ENCODE measurements at regions not wholly inside any gene's neighbourhood (a gene's known extent, or its start where the extent isn't known, plus 50 kb on each side); places are given as distances from the start of the nearest gene placed in this dataset.

- no peak for DNase-seq (ENCODE audit: extremely low spot score)
- CTCF ChIA-PET = no interaction called here
- no peak for TF ChIP-seq CTCF (IDR thresholded peaks at IDR 0.05; ENCODE audit: control extremely low read depth, extremely low read depth, low read depth, missing control alignments)
- POLR2A ChIA-PET = no interaction called here
Measured at GRCh38 chr5:124229352-124229751, 517.1 kb downstream of the ZNF608 start.

GRCh38 chr5:124227914-124228313, 518.5 kb downstream of the ZNF608 start:
- POLR2A ChIA-PET = no interaction called here
- no peak for DNase-seq (ENCODE audit: extremely low spot score)
- CTCF ChIA-PET = no interaction called here
- TF ChIP-seq CTCF (IDR thresholded peaks at IDR 0.05; ENCODE audit: control extremely low read depth, extremely low read depth, low read depth, missing control alignments) = no peak

- no peak for DNase-seq (ENCODE audit: extremely low spot score)
- POLR2A ChIA-PET = no interaction called here
- CTCF ChIA-PET = no interaction called here
- no peak for TF ChIP-seq CTCF (IDR thresholded peaks at IDR 0.05; ENCODE audit: control extremely low read depth, extremely low read depth, low read depth, missing control alignments)
Measured at GRCh38 chr5:124220418-124220817, 526.0 kb downstream of the ZNF608 start.

GRCh38 chr5:124212934-124213333, 533.5 kb downstream of the ZNF608 start:
- ChIA-PET CTCF (no interaction called here), POLR2A (no interaction called here)
- TF ChIP-seq CTCF (IDR thresholded peaks at IDR 0.05; ENCODE audit: control extremely low read depth, extremely low read depth, low read depth, missing control alignments) = no peak
- no peak for DNase-seq (ENCODE audit: extremely low spot score)

DNA sequence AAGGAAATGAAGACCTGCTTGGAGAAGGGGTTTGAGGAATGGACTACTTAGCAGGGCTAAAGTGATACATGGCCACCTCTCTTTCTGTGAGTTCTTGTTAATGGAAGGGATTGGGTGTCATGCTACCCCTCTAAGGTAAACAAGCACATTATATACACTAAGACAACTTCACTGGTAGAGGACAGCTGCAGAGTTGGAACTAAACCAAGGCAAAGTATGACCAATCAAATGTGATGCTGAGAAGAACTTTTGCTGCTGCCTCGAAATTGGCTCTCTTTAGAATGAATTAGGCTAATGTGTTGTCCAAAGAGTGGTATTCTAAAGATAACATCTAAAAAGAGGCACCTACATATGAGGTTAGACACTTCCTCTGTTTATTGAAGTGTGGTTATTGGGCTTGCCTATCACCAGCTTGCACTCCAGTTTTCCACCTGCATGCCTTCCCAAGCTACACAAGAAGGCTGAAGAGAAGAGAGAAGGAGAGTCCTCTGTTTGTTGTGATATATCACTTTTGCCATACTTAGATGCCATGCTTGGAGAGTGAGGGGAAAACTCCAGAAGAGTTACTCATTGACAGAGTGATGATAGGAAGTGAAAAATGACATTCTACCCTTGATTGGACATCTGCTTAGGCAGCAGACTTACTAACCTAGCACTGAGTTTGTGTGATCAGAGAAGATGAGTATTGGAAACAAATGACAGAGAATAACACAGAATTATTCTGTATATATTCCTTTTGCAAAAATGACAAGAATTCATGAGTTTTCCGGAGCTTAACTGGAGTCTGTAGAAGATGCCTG, 536.1 kb downstream of the ZNF608 start:
- ChIA-PET POLR2A (no interaction called here), CTCF (interaction anchor here (1.2 kb wide), 1 partner anchor 34 kb away, joined by 3 read pairs; no protein-coding TSS in a partner anchor)
- no peak for DNase-seq (ENCODE audit: extremely low spot score)
- TF ChIP-seq CTCF (IDR thresholded peaks at IDR 0.05; ENCODE audit: control extremely low read depth, extremely low read depth, low read depth, missing control alignments) = no peak

DNA sequence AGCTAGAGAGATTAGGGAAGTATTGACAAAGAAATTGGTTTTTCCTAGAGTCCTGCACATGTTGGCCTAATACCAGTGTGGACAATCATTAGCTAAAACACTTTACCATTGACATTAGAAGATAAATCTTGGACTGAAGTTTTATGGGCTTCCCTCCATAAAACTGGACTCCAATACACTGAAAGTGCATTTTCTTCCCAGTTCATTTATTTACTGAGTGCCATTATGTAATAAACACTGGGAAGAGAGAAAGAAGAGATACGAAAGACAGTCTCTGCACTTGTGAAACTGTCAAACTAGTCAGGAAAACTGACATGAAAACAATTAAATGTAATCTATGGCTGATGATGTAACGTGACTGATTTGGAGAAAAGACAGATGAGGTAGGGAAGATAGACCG, 539.3 kb downstream of the ZNF608 start:
- ChIA-PET POLR2A (no interaction called here), CTCF (no interaction called here)
- no peak for TF ChIP-seq CTCF (IDR thresholded peaks at IDR 0.05; ENCODE audit: control extremely low read depth, extremely low read depth, low read depth, missing control alignments)
- no peak for DNase-seq (ENCODE audit: extremely low spot score)
